ENCODE measurements at regions not wholly inside any gene's neighbourhood (a gene's known extent, or its start where the extent isn't known, plus 50 kb on each side); places are given as distances from the start of the nearest gene placed in this dataset.

DNA sequence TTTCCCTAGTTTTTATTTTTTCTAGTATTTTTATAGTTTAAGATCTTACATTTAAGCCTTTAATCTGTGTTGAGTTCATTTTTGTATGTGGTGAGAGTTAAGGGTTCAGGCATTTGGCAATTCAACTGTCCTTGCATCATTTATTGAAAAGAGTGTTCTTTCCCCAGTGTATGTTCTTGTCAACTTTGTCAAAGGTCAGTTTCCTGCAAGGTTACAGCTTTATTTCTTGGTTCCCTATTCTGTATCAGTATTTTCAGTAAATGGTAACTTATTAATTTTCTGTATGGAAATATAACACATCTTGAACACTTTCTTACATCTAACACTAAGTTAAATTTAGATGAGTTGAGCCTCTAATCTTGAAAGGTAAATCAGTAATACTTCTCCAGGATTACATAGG lies 1770.1 kb downstream of the OTOL1 start:
- TF ChIP-seq EP300 (IDR thresholded peaks at IDR 0.05) (no peak), POLR2AphosphoS5 (IDR thresholded peaks at IDR 0.05) (no peak), POLR2A (IDR thresholded peaks at IDR 0.05) (no peak)
- TF ChIP-seq, protein P1, sequence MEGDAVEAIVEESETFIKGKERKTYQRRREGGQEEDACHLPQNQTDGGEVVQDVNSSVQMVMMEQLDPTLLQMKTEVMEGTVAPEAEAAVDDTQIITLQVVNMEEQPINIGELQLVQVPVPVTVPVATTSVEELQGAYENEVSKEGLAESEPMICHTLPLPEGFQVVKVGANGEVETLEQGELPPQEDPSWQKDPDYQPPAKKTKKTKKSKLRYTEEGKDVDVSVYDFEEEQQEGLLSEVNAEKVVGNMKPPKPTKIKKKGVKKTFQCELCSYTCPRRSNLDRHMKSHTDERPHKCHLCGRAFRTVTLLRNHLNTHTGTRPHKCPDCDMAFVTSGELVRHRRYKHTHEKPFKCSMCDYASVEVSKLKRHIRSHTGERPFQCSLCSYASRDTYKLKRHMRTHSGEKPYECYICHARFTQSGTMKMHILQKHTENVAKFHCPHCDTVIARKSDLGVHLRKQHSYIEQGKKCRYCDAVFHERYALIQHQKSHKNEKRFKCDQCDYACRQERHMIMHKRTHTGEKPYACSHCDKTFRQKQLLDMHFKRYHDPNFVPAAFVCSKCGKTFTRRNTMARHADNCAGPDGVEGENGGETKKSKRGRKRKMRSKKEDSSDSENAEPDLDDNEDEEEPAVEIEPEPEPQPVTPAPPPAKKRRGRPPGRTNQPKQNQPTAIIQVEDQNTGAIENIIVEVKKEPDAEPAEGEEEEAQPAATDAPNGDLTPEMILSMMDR (IDR thresholded peaks at IDR 0.05) = no peak
- ATAC-seq (ENCODE audit: low FRiP score in 2 of 2) = no peak
- peaks cover 0 to 3% (median 0%) of the 10 kb centered on the region in 4 donors for H3K9me3 ChIP-seq

DNA sequence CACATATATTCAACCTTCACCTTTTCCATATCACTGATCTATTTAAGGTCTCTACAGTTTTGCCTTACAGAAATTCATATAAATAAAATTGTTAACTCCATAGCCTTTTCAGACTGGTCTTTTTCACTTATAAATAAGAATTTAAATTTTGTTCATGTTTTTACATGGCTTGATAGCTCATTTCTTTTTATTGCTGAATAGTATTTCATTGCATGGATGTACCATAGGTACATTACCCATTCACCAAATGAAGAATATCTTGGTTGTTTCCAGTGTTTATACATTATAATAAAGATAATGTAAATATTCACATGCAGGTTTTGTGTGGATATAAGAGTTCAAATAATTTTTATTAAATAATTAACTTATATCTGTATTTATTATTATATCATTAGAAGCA lies 1765.0 kb downstream of the OTOL1 start:
- H3K9me3 ChIP-seq = peaks cover 0 to 3% (median 0%) of the 10 kb centered on the region in 4 donors
- no peak overlapping the region for H3K4me3 ChIP-seq
- no peaks in the 10 kb centered on the region for H3K4me1 ChIP-seq
- H3K27ac ChIP-seq = no peak overlapping the region
- no peaks in the 10 kb centered on the region for H3K27me3 ChIP-seq
- no peak for ATAC-seq (ENCODE audit: low FRiP score in 2 of 2)
- DNase-seq = no peak
- TF ChIP-seq EP300 (IDR thresholded peaks at IDR 0.05) (no peak), POLR2AphosphoS5 (IDR thresholded peaks at IDR 0.05) (no peak), POLR2A (IDR thresholded peaks at IDR 0.05) (no peak)
- TF ChIP-seq, protein P1 (IDR thresholded peaks at IDR 0.05) = no peak
- H3K36me3 ChIP-seq = no peaks in the 10 kb centered on the region

More for the DNA sequence above, 1770.1 kb downstream of the OTOL1 start:
- DNase-seq = no peak
- Histone ChIP-seq H3K27me3 (no peaks in the 10 kb centered on the region), H3K4me3 (no peak overlapping the region), H3K27ac (no peak overlapping the region), H3K36me3 (no peaks in the 10 kb centered on the region), H3K4me1 (no peaks in the 10 kb centered on the region)

DNA sequence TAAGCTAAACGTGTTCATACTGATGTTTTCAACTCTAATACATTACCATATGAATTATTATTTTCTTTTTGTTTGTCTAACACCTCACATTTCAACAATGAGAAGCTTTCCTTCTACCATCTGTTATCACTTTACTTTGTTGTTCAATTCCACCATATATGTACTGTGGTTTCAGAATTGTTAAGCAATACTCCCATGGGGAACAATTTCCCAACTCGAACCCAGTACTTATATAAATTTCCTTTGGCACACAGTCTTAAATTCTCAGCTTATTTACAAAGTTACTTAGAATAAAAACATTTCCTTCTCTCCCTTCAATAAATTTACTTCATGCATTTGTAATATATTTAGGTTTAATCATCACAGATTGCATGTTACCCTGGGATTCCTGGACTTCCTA lies 1764.4 kb downstream of the OTOL1 start:
- ATAC-seq (ENCODE audit: low FRiP score in 2 of 2) (no peak), DNase-seq (no peak)
- H3K4me1 ChIP-seq = no peaks in the 10 kb centered on the region
- TF ChIP-seq, protein P1 (IDR thresholded peaks at IDR 0.05) = no peak
- TF ChIP-seq POLR2AphosphoS5 (IDR thresholded peaks at IDR 0.05) (no peak), POLR2A (IDR thresholded peaks at IDR 0.05) (no peak), EP300 (IDR thresholded peaks at IDR 0.05) (no peak)
- H3K36me3 ChIP-seq = no peaks in the 10 kb centered on the region
- H3K9me3 ChIP-seq = peaks cover 0 to 3% (median 0%) of the 10 kb centered on the region in 4 donors
- H3K27ac ChIP-seq = no peak overlapping the region
- H3K27me3 ChIP-seq = no peaks in the 10 kb centered on the region
- no peak overlapping the region for H3K4me3 ChIP-seq
- 74 to 78% methylated on average over 2 of the region's 2 CpGs for WGBS, 2 donors

DNA sequence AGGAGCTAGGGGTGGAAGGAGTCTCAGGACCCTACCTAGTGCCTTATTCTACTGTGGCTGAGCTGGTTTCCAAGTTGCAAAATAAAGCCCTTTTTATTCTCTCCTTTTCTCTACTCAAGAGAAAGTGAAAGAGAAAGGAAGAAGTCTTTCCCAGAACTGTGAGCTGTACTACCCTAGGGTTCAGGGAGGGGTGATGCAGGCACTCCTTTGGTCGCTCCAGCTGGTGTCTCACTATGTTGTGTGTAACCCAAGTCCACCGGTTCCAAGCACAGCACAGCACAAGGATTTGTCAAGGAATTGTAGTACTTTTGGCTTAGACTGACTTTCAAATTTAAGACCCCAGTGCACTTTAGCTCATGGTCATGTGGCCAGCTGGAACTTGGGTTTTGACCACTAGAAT lies 1721.7 kb downstream of the OTOL1 start:
- WGBS, 2 donors = 65 to 75% methylated on average over 2 of the region's 2 CpGs
- no peak for TF ChIP-seq POLR2AphosphoS5 (IDR thresholded peaks at IDR 0.05)
- TF ChIP-seq, protein P1 (IDR thresholded peaks at IDR 0.05) = no peak
- no peak for TF ChIP-seq EP300 (IDR thresholded peaks at IDR 0.05)
- TF ChIP-seq POLR2A (IDR thresholded peaks at IDR 0.05) = no peak

DNA sequence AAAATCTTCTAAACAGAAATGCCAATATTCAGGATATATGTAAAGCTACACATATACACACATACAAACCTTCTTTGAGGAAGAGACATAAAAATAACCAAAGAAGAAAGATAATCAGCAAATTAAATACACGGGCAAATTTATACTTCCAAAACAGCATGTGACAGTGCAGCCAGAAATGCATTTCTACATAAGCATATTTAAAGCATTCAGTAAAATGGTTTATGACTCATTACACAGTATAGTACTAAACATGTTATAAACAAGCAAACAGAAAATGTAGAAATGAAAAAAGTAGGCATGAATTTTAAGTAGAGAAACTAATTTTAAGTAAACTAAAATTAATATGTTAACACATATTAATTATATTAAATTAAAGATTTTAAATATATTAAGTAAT lies 1717.2 kb downstream of the OTOL1 start:
- no peak for TF ChIP-seq EP300 (IDR thresholded peaks at IDR 0.05)
- TF ChIP-seq POLR2A (IDR thresholded peaks at IDR 0.05) = no peak
- TF ChIP-seq POLR2AphosphoS5 (IDR thresholded peaks at IDR 0.05) = no peak
- TF ChIP-seq, protein P1 (IDR thresholded peaks at IDR 0.05) = no peak

More for the DNA sequence above, 1721.7 kb downstream of the OTOL1 start:
- H3K4me1 ChIP-seq = no peaks in the 10 kb centered on the region
- no peak for DNase-seq
- H3K4me3 ChIP-seq = no peak overlapping the region
- H3K27ac ChIP-seq = no peak overlapping the region
- no peaks in the 10 kb centered on the region for H3K27me3 ChIP-seq
- H3K36me3 ChIP-seq = no peaks in the 10 kb centered on the region
- H3K9me3 ChIP-seq = no peaks in the 10 kb centered on the region
- ATAC-seq (ENCODE audit: low FRiP score in 2 of 2) = peak in 1 of 2 donors; percentile 15

More for the DNA sequence above, 1717.2 kb downstream of the OTOL1 start:
- Histone ChIP-seq H3K27me3 (no peaks in the 10 kb centered on the region), H3K9me3 (no peaks in the 10 kb centered on the region), H3K4me3 (no peak overlapping the region), H3K4me1 (no peaks in the 10 kb centered on the region), H3K36me3 (no peaks in the 10 kb centered on the region), H3K27ac (no peak overlapping the region)
- ATAC-seq (ENCODE audit: low FRiP score in 2 of 2) = no peak
- no peak for DNase-seq
- WGBS, 2 donors = 81 to 95% methylated on average over 1 of the region's 1 CpG
